C4-2B (cell line): ENCODE measurements at regions not wholly inside any gene's neighbourhood (a gene's known extent, or its start where the extent isn't known, plus 50 kb on each side); places are given as distances from the start of the nearest gene placed in this dataset.

ENCODE experiments used
- CTCF ChIP-seq: fragments of 450-650 bp; conservative IDR thresholded peaks from 2 replicates; pipeline ENCODE4 v1.5.1; 2017; ENCODE audit warnings: mild to moderate bottlenecking
- ZFX ChIP-seq: fragments of 450-650 bp; IDR thresholded peaks from 2 replicates; pipeline ENCODE4 v1.6.1; 2017

- TF ChIP-seq CTCF (no peak), ZFX (no peak)
These were observed 111.5 kb upstream of the SH3BP4 start for GRCh38 chr2:234840336-234840735.
